Trophoblast cell (in vitro differentiated cells and primary cell): ENCODE measurements at regions not wholly inside any gene's neighbourhood (a gene's known extent, or its start where the extent isn't known, plus 50 kb on each side); places are given as distances from the start of the nearest gene placed in this dataset.

Experiments
- DNase-seq, 2 donors: peaks; one replicate each; pipeline ENCODE4 v3.0.0-alpha.2; 2016
- H2AFZ ChIP-seq: 2 replicates; pipeline ENCODE4 v1.6.1; 2013; ENCODE audit warnings: low read length, moderate library complexity, mild to moderate bottlenecking; ENCODE audit not compliant: insufficient read depth, poor library complexity
- H2AK5ac ChIP-seq: 2 replicates; pipeline ENCODE4 v1.6.1; 2013; ENCODE audit warnings: mild to moderate bottlenecking, low read length
- H2BK120ac ChIP-seq: 2 replicates; pipeline ENCODE4 v1.6.1; 2013; ENCODE audit warnings: low read length, mild to moderate bottlenecking, moderate library complexity; ENCODE audit not compliant: insufficient read depth, poor library complexity
- H2BK12ac ChIP-seq: 2 replicates; pipeline ENCODE4 v1.6.1; 2013; ENCODE audit warnings: mild to moderate bottlenecking, low read length, moderate library complexity
- H2BK5ac ChIP-seq: 2 replicates; pipeline ENCODE4 v1.6.1; 2013; ENCODE audit warnings: low read length, low read depth, moderate library complexity, mild to moderate bottlenecking; ENCODE audit not compliant: poor library complexity
- H3K14ac ChIP-seq: 2 replicates; pipeline ENCODE4 v1.6.1; 2013; ENCODE audit warnings: mild to moderate bottlenecking, low read length
- H3K18ac ChIP-seq: 2 replicates; pipeline ENCODE4 v1.6.1; 2013; ENCODE audit warnings: mild to moderate bottlenecking, low read length
- H3K23ac ChIP-seq: 2 replicates; pipeline ENCODE4 v1.6.1; 2013; ENCODE audit warnings: low read length
- H3K27ac ChIP-seq: 2 replicates; pipeline ENCODE4 v1.5.1; 2013; ENCODE audit warnings: low read depth, mild to moderate bottlenecking, inconsistent platforms, low read length, moderate library complexity
- H3K27me3 ChIP-seq: 2 replicates; pipeline ENCODE4 v1.6.1; 2013; ENCODE audit warnings: inconsistent platforms, mild to moderate bottlenecking, low read length, moderate library complexity; ENCODE audit not compliant: insufficient read depth
- H3K36me3 ChIP-seq, 2 experiments: 1 replicate in 1 of 2; 2 replicates in 1 of 2; pipeline ENCODE4 v1.6.1; 2013; ENCODE audit warnings: low read length in 2 of 2, mild to moderate bottlenecking in 2 of 2, moderate library complexity in 1 of 2; ENCODE audit not compliant: insufficient read depth in 2 of 2, control insufficient read depth in 1 of 2
- H3K4ac ChIP-seq: 2 replicates; pipeline ENCODE4 v1.6.1; 2013; ENCODE audit warnings: low read depth, mild to moderate bottlenecking, low read length, moderate library complexity
- H3K4me1 ChIP-seq, 2 experiments: 1 replicate in 1 of 2; 2 replicates in 1 of 2; pipeline ENCODE4 v1.6.1; 2013; ENCODE audit warnings: low read length in 2 of 2, mild to moderate bottlenecking in 2 of 2, moderate library complexity in 1 of 2; ENCODE audit not compliant: insufficient read depth in 2 of 2, control insufficient read depth in 1 of 2
- H3K4me2 ChIP-seq: 2 replicates; pipeline ENCODE4 v1.6.1; 2013; ENCODE audit warnings: inconsistent platforms, mild to moderate bottlenecking, low read length, moderate library complexity
- H3K4me3 ChIP-seq: 2 replicates; pipeline ENCODE4 v1.5.1; 2013; ENCODE audit warnings: mild to moderate bottlenecking, low read depth, low read length, inconsistent platforms
- H3K79me1 ChIP-seq: one replicate; pipeline ENCODE4 v1.6.1; 2013; ENCODE audit warnings: low read length
- H3K79me2 ChIP-seq: 2 replicates; pipeline ENCODE4 v1.6.1; 2013; ENCODE audit warnings: low read length, mild to moderate bottlenecking; ENCODE audit not compliant: control insufficient read depth, insufficient read depth, poor library complexity
- H3K9ac ChIP-seq: 2 replicates; pipeline ENCODE4 v1.6.1; 2013; ENCODE audit warnings: mild to moderate bottlenecking, low read length
- H3K9me3 ChIP-seq: 2 replicates; pipeline ENCODE4 v1.6.1; 2013; ENCODE audit warnings: low read depth, mild to moderate bottlenecking, control low read depth, inconsistent platforms, low read length; ENCODE audit not compliant: insufficient read depth
- H4K12ac ChIP-seq: 2 replicates; pipeline ENCODE4 v1.6.1; 2013; ENCODE audit warnings: low read depth, mild to moderate bottlenecking, low read length, moderate library complexity
- H4K8ac ChIP-seq: 2 replicates; pipeline ENCODE4 v1.6.1; 2013; ENCODE audit warnings: low read depth, mild to moderate bottlenecking, low read length, moderate library complexity
- H4K91ac ChIP-seq: one replicate; pipeline ENCODE4 v1.6.1; 2013; ENCODE audit warnings: low read depth, mild to moderate bottlenecking, low read length, moderate library complexity
- WGBS: extraction: QIAGEN DNeasy Blood & Tissue Kit; methylation state at CpG from one replicate; pipeline ENCODE4 v1.1.7; 2013; ENCODE audit warnings: missing lambda C conversion rate; ENCODE audit not compliant: insufficient read length, insufficient coverage; ENCODE audit errors: extremely low coverage; 5-methylcytosine and 5-hydroxymethylcytosine counted together

DNA sequence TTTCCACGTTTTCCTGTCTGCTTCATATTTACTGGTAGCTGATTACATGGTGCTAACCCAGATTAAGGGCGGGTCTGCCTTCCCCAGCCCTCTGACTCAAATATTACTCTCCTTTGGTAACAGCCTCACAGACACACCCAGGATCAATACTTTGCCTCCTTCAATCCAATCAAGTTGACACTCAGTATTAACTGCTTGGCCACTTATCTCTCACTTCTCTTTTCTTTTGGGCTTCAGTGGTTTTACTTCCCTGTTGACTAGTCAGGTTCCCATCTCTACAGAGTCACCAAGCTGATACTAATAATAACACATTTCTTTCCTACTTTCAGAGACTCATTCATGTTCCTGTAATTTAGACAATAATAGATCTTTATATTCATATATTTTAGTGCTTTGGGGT is 302.2 kb upstream of the MAP2 start:
- DNase-seq, result no peak
- Histone ChIP-seq H3K4me3 (no peak overlapping the region), H3K4me1 (peaks cover 2% of the 10 kb centered on the region in 2 experiments), H3K27me3 (no peaks in the 10 kb centered on the region), H3K4me2 (no peak overlapping the region), H2BK120ac (no peak overlapping the region), H4K91ac (no peak overlapping the region), H3K27ac (no peak overlapping the region), H2AFZ (no peak overlapping the region), H3K79me1 (peaks cover 2% of the 10 kb centered on the region), H4K8ac (no peak overlapping the region), H2AK5ac (no peak overlapping the region), H3K36me3 (no peaks in the 10 kb centered on the region), H2BK12ac (no peak overlapping the region), H2BK5ac (no peak overlapping the region), H3K18ac (no peak overlapping the region), H3K23ac (no peak overlapping the region), H3K4ac (no peak overlapping the region), H3K79me2 (no peaks in the 10 kb centered on the region), H3K14ac (no peak overlapping the region), H3K9me3 (no peaks in the 10 kb centered on the region), H3K9ac (no peak overlapping the region), H4K12ac (no peak overlapping the region)
- WGBS, result no CpG with 5 or more reads among the region's 2 CpGs

DNA sequence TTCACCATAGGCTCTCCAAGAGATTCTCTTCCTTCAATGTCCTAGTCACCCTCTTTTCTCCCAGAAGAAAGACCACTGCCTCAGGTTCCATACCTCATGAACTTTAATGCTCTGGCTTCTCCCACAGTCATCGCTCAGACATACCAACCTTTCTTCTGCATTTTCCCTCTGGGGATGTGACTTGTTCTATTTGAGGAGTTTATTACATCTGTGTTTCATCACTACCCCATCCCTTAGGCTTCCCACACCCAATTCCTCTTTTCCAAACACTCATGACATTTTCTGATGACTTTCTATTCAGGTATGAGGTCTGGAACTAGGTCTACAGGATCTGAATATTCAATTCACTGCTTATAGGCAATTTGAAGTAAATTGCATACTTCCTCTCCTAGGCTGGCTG is 298.6 kb upstream of the MAP2 start:
- no peak overlapping the region for H3K14ac ChIP-seq
- no peak overlapping the region for H4K91ac ChIP-seq
- no peak overlapping the region for H3K18ac ChIP-seq
- no peak overlapping the region for H2BK12ac ChIP-seq
- no peak overlapping the region for H2AFZ ChIP-seq
- no peak overlapping the region for H2AK5ac ChIP-seq
- no peak overlapping the region for H3K4ac ChIP-seq
- WGBS, result no CpG with 5 or more reads among the region's 1 CpG
- peak overlapping the region; percentile 67 for H3K27ac ChIP-seq
- no peaks in the 10 kb centered on the region for H3K9me3 ChIP-seq
- H4K12ac ChIP-seq, result no peak overlapping the region
- H3K36me3 ChIP-seq, result no peaks in the 10 kb centered on the region
- H2BK5ac ChIP-seq, result no peak overlapping the region
- DNase-seq, result peak; percentile 31 to 55
- H3K9ac ChIP-seq, result no peak overlapping the region
- no peaks in the 10 kb centered on the region for H3K27me3 ChIP-seq
- no peaks in the 10 kb centered on the region for H3K79me2 ChIP-seq
- H2BK120ac ChIP-seq, result no peak overlapping the region
- no peak overlapping the region for H3K4me3 ChIP-seq
- no peak overlapping the region for H3K23ac ChIP-seq
- H3K4me2 ChIP-seq, result no peak overlapping the region
- no peak overlapping the region for H4K8ac ChIP-seq
- H3K79me1 ChIP-seq, result peaks cover 2% of the 10 kb centered on the region
- H3K4me1 ChIP-seq, result peaks cover 2% of the 10 kb centered on the region in 2 experiments

DNA sequence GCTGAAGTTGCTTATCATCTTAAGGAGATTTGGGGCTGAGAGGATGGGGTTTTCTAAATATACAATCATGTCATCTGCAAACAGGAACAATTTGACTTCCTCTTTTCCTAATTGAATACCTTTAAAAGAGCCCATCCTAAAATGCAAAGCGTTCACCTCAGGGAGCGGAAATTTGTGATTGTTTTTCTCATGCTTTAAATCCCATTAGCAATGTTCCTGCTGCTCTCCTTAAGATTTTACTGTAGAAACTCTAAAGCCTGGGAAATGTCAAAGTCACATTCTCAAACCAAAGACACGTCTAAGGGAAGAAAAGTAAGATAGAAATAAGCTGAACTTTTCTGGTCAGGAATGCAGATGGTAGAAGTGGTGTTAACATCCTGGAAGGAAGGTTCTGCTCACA is 285.8 kb upstream of the MAP2 start:
- Histone ChIP-seq H2AK5ac (no peak overlapping the region), H4K8ac (no peak overlapping the region), H3K36me3 (no peaks in the 10 kb centered on the region), H3K9ac (no peak overlapping the region), H2BK5ac (no peak overlapping the region), H2BK120ac (no peak overlapping the region), H3K27ac (no peak overlapping the region), H3K79me1 (no peaks in the 10 kb centered on the region), H3K18ac (no peak overlapping the region), H2BK12ac (no peak overlapping the region), H3K14ac (no peak overlapping the region), H3K9me3 (no peaks in the 10 kb centered on the region), H3K4ac (no peak overlapping the region), H3K79me2 (no peaks in the 10 kb centered on the region), H3K23ac (no peak overlapping the region), H3K4me2 (no peak overlapping the region), H3K4me1 (no peaks in the 10 kb centered on the region), H2AFZ (no peak overlapping the region), H3K27me3 (no peaks in the 10 kb centered on the region), H4K12ac (no peak overlapping the region), H4K91ac (no peak overlapping the region), H3K4me3 (no peak overlapping the region)
- no CpG with 5 or more reads among the region's 3 CpGs for WGBS
- DNase-seq, result no peak

DNA sequence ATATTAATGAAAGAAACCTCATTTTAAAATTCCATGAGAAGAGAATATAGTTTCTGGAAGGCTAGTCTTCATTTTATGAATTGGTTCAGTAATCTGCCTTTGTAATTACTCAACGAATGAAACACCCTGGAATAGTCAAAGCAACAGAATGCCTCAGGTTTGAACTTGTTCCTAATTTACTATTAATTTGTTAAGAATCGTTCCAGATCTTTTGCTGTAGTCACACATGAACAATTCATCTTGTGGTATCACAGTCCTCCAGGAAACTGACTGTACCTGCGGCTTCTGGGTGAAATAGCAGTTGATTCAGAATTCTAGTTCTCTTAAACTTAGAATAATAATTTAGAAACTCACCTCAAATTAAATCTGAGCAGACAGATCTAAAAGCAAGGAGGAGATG is 282.7 kb upstream of the MAP2 start:
- no peak overlapping the region for H2AK5ac ChIP-seq
- no peak overlapping the region for H2AFZ ChIP-seq
- no peak overlapping the region for H3K9ac ChIP-seq
- H3K36me3 ChIP-seq, result no peaks in the 10 kb centered on the region
- no peak overlapping the region for H4K91ac ChIP-seq
- H4K12ac ChIP-seq, result no peak overlapping the region
- H3K27me3 ChIP-seq, result no peaks in the 10 kb centered on the region
- no peaks in the 10 kb centered on the region for H3K79me1 ChIP-seq
- H2BK12ac ChIP-seq, result no peak overlapping the region
- H3K4me3 ChIP-seq, result no peak overlapping the region
- no peak overlapping the region for H3K23ac ChIP-seq
- H3K18ac ChIP-seq, result no peak overlapping the region
- H3K9me3 ChIP-seq, result no peaks in the 10 kb centered on the region
- no CpG with 5 or more reads among the region's 3 CpGs for WGBS
- DNase-seq, result no peak
- no peak overlapping the region for H2BK5ac ChIP-seq
- no peak overlapping the region for H3K4ac ChIP-seq
- no peak overlapping the region for H3K4me2 ChIP-seq
- no peaks in the 10 kb centered on the region for H3K4me1 ChIP-seq
- no peak overlapping the region for H3K14ac ChIP-seq
- no peak overlapping the region for H3K27ac ChIP-seq
- no peak overlapping the region for H2BK120ac ChIP-seq
- no peaks in the 10 kb centered on the region for H3K79me2 ChIP-seq
- H4K8ac ChIP-seq, result no peak overlapping the region
